HG03442 (cell line): ENCODE measurements at regions not wholly inside any gene's neighbourhood (a gene's known extent, or its start where the extent isn't known, plus 50 kb on each side); places are given as distances from the start of the nearest gene placed in this dataset.
A peak's percentile ranks its signal among the peaks of the same experiment; 100 is the strongest.

Source experiments
- ATAC-seq: cut with Tn5 transposase; IDR thresholded peaks from one replicate; pipeline ENCODE4 v1.9.1; 2021; ENCODE audit warnings: mild to moderate bottlenecking, moderate library complexity; ENCODE audit not compliant: unreplicated experiment

DNA sequence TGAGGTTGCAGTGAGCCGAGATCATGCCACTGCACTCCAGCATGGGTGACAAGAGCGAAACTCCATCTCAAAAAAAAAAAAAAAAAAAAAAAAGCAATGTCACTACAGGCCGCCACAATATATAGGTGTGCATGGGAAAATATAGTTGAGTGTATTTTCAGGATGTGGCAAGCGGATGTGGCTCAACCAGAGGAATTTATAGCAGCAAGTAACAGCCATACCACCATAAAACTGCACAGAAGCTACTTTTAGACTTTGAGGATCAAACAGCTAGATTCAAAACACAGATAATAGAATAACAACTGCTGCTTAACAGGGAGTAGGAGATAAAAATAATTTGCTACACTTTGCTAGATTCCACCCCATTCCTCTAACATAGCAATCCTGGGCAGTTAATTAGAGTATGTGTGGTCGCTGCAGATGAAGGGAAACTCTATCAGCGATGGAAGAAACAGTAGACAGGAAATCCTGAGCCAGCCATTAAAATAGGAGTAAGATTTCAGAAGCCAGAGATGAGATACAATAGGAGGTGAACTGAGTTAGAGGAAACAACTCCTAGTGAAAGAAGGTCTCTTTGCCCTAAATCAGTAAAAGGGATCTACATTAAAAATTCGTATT, 318.7 kb upstream of the STT3B start:
- peak; percentile 74 for ATAC-seq

DNA sequence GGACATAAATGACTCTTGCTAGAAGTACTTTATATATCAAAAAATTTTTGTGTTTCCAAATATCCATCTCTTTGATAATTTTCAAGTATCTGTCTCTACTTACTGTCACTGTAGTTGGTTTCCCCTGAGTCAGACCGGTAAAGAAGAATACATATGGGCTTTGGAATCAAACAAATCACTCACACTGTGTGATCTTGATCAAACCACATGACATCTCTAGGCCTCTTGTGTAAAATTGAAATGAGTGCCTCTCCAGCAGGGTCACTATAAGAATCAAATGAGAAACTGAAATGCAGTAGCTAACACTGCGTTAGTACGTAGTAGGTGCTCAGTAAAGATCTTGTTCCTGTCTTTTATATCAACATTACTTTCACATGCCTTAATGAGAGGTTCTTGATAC, 314.6 kb upstream of the STT3B start:
- ATAC-seq, result no peak

DNA sequence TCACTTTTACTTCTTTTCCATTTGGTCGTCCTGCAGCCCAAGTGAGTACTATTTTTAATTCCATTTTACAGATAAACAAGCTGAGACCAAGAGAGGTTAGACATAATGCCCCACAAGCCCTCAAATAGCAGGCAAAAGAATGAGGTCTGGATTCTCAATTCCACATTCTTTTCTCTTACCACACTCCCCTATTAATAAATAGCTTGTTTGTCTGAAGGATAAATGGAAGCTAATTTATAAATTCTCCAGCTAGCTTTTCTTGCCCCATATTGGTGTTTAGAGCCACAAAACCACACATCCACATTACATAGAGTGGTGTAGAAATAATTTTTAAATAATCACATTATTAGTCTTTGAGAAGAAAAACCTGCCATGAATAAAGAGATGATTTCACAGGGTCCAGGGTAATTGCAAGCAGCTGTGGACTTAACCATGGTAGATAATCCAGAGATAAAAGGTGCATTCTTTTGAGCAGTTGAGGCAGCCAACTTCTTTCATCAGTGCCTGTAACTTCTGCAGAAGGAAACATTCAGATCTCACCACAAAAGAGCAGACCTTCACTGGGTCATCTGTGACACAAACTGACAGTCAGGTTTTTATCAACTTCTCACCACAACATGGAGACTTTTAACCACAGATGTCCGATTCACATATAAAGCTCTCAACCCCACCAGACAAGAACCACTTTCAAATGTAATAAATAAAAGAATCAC, 313.4 kb upstream of the STT3B start:
- peak; percentile 76 for ATAC-seq

DNA sequence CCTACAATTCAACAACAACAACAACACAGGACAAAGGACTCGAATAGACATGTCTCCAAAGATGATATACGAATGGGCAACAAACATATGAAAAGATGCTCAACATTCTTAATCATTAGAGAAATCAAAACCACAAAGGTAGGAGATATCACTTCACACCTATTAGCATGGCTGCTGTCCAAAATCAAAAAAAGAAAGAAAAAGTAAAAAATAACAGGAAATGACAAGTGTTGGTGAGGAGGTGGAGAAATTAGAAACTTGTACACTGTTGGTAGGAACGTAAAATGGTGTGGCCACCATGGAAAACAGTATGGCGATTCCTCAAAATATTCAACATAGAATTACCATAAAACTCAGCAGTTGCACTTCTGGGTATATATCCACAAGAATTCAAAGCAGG, 312.3 kb upstream of the STT3B start:
- ATAC-seq, result no peak

DNA sequence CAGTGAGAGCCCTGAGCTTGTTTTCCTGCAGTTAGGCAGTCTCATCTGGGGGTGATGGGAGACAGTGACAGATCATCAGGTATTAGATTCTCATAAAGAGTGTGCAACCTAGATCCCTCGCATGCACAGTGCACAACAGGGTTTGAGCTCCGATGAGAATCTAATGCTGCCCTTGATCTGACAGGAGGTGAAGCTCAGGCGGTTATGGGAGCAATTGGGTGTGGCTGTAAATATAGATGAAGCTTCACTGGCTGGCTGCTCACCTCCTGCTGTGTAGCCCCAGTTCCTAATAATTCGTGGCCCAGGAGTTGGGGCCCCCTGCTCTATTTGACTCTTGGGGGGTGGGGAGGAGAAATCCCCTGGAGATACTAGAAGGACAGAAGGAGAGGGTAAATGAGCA, 309.4 kb upstream of the STT3B start:
- ATAC-seq, result no peak

DNA sequence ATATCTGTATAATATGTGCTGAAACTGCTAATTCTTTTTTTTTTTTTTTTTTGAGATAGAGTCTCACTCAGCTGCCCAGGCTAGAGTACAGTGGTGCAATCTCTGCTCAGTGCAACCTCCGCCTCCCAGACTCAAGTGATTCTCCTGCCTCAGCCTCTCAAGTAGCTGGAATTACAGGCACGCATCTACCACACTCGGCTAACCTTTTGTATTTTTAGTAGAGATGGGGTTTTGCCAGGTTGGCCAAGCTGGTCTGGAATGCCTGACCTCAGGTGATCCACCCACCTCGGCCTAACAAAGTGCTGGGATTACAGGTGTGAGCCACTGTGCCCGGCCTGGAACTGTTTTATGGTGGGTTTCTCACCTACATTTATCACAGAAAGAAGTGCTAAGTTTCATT, 307.8 kb upstream of the STT3B start:
- ATAC-seq, result no peak

DNA sequence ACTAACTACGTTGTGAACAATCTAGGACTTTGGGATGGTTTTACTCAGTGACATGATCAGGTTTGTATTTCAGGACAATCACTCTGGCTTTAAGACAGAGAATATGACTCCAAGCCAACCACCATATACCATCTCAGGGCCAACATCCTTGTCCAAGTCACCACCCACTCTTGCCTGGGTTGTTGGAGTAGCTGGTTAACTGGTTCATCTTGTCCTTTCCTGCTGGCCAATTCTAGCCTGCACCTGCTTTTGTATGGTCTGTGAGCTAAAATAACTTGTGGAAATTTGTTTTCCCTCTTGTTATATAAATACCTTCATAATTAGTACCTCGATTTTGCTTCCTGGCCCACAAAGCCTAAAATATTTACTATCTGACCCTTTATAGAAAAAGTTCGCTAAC, 306.8 kb upstream of the STT3B start:
- ATAC-seq, result no peak

DNA sequence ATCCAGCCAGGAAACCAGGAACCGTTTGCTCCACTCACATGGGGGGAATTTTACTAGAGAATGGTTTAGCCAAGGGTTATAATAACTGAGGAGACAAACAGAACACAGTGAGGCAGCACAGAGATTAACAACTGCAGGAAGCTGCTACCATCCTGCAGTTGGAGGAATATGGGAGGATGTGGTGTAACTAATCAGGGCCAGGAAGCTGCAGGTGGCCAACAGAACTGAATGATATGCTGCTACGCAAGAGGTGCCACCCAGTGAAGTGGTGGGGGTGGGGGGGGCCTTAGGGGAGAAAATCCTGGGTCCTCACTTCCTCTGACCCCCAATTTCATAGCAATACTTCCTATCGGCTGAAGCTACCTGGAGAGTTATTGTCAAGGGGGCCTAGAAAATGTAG, 306.4 kb upstream of the STT3B start:
- no peak for ATAC-seq

DNA sequence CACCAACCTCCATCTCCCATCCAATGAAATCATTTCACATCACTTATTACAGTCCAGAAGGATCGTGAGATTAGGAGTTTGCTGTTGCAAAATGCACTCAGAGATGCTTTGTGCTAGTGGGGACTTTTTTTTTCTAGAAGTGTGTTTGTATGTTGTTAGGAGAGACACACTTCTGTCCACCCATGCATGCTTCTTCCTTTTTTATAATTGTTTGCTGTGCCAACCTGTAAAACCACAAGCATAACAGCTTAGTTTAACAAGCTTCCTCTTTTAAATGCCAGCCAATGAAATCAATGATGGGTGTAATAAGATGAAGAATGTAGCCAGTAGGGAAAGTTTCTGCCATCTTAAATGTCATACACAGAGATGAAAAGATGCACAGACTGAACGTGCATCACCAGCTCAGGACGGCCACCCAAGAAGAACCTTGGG, 305.6 kb upstream of the STT3B start:
- peak; percentile 44 for ATAC-seq

DNA sequence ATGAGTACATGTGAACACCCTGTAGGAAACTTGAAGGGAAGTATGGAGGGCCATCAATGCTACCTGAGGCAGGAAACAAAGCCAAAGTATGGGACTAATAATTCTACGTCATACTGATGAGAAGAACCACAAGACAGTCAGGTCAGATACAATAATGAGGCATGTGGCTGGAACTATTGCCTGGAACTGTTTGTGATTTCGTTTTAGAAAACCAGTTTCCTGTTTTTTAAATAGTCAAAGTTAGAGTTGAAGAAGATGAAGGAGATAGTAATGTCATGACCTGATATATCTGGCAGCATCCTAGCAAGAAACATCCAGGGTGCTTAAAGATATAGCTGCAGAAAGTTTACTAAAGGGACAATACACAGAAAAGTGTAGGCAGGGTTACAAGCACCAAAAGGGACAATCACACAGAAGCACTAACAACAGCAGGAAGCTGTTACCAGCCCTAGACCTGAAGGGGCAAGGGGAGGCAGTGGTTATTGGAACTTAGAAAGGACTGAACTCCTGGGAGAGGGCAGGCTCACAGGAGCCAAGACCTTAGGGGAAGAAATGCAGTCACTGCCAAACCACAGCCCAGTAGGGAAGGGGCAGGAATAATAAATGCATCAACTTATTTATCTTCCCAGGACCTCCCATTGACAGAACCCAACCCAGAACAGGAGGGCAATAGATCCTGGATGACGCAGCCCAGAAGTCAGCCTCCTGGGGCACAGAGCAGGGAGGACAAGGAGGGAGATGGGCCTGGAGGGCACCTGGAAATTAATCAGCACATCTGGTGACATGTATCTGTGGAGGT, 302.1 kb upstream of the STT3B start:
- ATAC-seq, result peak; percentile 33

DNA sequence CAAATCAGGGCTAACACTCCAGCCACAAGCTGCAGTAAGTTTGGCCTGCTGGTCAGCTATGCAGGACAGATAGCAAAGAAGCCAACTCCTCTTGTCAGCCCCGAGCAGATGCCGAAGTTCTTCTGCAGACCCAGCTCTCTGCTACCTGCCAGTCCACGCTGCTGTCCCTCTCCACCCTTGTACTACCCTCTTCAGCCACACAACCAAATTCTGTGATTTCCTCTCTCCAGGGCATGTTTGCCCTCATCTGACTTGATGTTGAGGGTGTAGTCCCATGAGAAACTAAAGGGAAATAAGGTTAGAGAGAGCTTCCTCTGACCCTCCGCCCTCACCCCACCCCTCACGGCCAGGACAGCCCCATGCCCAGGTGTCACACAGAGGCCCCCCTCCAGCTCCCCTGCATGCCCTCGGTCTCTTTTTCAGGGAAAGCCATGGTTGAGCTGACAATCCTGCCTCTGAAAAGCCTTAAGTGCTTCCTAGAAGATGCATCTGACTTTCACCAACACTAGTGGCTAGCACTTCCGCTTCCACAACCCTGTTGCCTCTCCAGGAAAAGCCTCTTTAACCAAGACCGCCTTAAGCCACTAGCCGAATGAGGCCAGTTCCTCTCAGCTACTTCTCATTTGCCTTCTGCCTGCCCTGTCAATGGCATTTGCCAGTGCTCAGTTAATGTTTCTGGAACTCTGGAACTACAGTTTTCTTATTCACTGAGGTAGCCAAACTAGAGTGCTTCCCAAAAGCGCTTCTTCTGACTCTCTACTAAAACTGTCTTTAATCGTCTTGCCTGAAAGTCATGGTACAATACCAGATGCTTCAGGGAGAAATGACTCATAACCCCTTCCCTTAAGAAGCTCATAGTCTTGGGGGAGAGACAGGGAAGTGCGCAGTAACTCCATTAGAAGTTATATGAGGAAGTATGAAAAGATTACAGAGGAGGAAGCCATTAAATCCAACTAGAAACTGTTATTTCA, 300.4 kb upstream of the STT3B start:
- ATAC-seq, result peak; percentile 36

DNA sequence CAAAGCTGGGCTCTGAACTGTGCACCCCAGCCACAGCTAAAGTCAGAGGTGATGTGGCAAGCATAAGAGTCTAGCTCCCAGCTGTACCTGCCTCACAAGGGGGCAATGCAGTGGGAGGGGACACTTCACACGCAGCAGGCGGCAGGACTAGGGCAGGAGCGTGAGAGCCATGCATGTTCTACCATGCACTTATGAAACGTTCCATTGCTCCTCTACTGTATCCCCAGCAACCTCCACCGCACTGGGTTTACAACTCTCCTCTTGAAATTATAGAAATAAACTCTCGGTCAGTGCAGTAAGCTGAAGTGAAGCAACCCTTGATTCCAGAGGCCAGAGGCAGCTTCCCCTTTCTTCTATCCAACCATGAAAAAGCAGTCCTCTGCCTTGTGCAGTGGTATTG, 298.6 kb upstream of the STT3B start:
- ATAC-seq, result no peak

DNA sequence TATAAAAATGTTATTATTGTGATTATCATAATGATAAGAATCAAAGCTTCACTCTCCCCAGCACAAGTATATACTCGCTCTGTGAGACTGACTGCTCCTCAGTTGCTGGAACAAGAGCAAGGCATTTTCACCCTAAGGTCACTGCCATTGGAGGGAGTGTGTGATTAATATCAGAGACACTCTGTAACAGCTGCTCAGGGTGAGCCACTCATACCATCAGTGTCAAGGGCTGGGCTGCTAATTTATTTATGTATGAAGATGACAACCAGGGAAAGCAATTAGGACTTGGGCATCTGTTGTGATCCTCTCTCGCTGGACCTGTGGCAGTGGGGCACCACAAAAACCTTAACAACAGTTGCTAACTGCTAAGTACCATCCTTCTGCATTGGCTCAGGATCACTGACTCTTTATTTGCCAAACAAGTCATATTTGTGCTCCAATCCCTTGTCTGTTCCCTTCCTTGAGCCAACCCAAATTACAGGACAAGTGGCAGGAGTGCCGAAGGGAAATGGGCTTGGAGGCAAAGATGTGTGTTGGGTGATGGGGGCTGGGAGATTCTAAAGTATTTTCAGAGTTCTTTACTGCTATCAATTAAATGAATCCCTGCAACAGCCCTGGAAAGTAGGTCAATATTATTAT, 297.5 kb upstream of the STT3B start:
- ATAC-seq, result no peak

DNA sequence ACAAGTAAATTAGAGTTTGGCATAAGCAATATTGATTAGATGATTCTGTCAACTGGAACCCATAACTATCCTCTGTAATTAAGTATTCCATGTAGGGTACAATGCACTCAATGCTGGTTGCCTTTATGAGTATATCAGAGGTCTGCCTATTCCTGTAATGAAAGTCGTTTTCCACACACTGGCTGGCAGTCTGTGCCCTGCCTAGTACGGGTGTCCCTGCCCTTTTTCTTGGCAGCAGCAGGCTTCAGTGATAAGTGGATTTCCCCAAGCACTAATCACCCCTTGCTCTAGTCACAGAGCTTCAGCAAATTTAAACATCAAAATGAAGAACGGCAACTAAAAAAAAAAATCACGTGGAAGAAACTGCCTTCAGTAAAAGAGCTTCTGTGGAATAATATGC, 294.8 kb upstream of the STT3B start:
- no peak for ATAC-seq

DNA sequence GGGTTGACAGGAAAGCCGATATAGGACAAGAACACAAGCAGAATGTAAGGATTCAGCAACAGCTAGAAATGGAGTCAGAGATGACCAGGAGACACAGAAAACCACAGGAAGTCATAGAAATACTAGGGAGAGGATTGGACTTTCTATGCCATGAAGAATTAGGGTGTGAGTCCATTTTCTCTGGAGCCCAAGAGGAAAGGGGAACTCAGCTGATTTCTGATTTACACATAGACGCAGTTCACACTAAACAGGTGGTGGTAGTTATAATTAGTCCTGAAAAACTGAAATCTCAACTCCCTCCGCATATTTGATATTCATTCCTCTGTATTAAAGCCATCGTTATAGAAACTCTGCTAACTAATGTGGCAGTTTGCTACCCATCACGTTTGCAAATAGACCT, 292.7 kb upstream of the STT3B start:
- no peak for ATAC-seq

DNA sequence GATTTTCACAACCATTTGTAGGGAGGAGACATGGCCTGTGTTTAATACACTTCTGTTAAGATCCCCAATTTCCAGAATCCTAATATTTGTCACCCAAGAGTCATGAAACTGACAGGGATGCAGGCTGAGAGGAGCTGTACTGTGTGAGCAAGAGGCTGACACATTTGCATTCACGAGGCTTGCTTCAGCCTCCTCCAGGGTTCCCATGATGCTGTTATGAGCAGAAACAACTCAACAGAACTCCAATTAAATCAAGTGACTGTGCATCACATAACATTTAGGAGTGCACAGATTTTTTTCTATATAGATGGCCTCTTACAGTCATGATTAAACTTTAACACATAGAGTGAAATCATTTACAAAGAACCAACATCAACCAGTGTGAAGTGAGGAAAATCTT, 292.3 kb upstream of the STT3B start:
- no peak for ATAC-seq

DNA sequence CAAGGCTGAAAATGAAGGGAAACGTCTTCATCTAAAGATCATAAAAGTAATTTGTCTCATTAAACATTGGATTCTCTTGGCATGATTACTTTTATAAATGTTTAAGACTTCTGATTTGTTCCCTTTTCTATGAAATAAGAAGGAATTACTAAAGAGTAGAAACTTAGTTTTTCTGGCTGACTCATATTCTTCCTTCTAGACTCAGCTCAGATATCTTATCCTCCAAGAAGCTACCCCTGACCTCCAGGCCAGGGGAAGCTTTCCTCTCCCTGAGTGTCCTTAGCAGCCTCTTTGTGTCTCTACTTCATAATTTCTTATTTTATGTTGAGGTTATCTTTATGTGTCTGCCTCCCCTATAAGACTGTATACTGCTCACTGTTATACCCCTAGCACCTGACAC, 291.9 kb upstream of the STT3B start:
- ATAC-seq, result no peak

DNA sequence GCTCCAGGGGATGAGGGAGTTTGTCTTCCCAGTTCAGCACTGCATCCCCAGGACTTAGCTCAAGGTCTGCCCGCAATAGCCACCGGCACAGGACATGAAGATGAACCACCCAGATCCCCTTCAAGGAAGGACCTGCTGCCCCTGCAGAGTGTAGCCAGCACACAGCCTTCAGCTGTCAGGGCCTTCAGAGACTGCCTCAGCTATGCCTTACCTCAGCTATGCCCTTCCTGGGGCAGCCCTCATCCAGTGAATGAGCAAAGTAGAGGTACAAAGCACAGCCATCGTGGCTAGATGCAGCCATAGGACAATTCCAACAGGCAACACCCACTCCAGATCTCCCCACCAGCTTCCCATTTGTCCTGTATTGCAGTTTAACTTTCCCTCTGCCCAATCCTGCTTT, 291.2 kb upstream of the STT3B start:
- no peak for ATAC-seq

DNA sequence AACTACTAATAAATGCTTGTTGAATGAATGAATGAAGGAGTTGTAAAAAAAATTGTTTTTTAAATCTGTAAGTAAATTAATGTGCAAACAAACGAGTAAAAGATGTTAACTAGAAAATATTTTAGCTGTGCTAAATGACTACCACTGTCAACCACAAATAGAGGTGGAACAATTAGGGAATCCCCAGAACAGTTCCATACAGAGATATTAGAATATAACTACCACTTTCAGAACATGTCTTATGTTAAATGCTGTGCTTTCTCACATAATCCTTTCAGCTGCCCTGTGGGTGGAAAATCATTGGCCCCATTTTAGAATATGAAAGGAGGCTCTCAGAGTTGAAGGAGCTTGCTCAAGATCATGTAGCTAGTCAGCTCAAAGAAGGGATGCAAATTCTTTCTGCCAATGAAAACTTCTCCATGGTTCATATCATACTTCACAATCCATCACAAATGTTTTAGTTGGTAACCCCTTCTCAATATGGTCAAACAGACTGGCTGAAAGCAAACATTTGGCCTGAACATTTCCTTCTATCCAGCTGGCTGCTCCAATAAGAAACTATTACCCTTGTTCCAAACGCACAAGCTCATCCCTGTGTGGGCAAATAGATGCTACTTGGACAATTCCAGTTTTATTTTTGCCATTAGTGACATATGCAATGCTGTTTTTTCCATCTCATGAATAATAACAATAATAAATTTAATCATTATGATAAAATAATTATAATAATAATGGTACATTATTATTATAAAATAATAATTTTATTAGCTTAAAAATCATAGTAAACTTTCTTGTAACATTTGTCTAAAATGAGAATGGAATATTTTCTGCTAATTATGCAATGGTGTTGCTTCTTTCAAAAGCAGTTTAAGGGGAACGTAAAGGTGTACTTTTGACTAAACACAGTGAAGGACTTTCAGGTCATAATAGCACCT, 290.4 kb upstream of the STT3B start:
- peak; percentile 75 for ATAC-seq
